IMR-90 (cell line): ENCODE measurements at regions not wholly inside any gene's neighbourhood (a gene's known extent, or its start where the extent isn't known, plus 50 kb on each side); places are given as distances from the start of the nearest gene placed in this dataset.

ENCODE experiments used
- ATAC-seq: fragments of 200-7000 bp; cut with Tn5 transposase; 2 replicates; pipeline ENCODE4 v1.9.1; 2020; ENCODE audit warnings: low read depth, mild to moderate bottlenecking, moderate library complexity
- BruUV-seq: library from RNA; stranded (reverse); fragments of 400-500 nt; replicated peaks from 2 replicates; lab custom pipeline; 2021; lab: Mats Ljungman, UMichigan
- CTCF ChIA-PET: fragments of 300-600 bp; formaldehyde crosslinking; extraction: SDS; loops from one replicate; lab custom pipeline; 2021; ENCODE audit warnings: antibody characterized with exemption; lab: Yijun Ruan, JAX
- POLR2A ChIA-PET: fragments of 300-600 bp; sonication (Branson Sonifier 250); formaldehyde crosslinking; loops from one replicate; lab custom pipeline; 2022; ENCODE audit warnings: antibody characterized with exemption; ENCODE audit not compliant: unreplicated experiment; lab: Charles Lee
- DNase-seq: peaks from one replicate; pipeline ENCODE4 v3.0.0; 2013
- H2AFZ ChIP-seq: replicated peaks from 2 replicates; pipeline ENCODE3; 2013; ENCODE audit warnings: low read length, mild to moderate bottlenecking; ENCODE audit not compliant: poor library complexity
- H2AK5ac ChIP-seq: 2 replicates; pipeline ENCODE4 v1.6.1; 2013; ENCODE audit warnings: low read depth, low read length, inconsistent platforms
- H2AK9ac ChIP-seq: replicated peaks from 2 replicates; pipeline ENCODE3; 2013; ENCODE audit warnings: mild to moderate bottlenecking, low read depth, low read length, moderate library complexity; ENCODE audit not compliant: poor library complexity
- H2BK120ac ChIP-seq: 2 replicates; pipeline ENCODE4 v1.6.1; 2013; ENCODE audit warnings: low read depth, low read length, inconsistent platforms
- H2BK15ac ChIP-seq: 3 replicates; pipeline ENCODE4 v1.6.1; 2013; ENCODE audit warnings: low read depth, low read length, inconsistent platforms
- H2BK20ac ChIP-seq: 2 replicates; pipeline ENCODE4 v1.6.1; 2013; ENCODE audit warnings: low read depth, mild to moderate bottlenecking, inconsistent platforms, low read length, moderate library complexity
- H2BK5ac ChIP-seq: 2 replicates; pipeline ENCODE4 v1.6.1; 2013; ENCODE audit warnings: mild to moderate bottlenecking, low read depth, low read length, inconsistent platforms; ENCODE audit not compliant: poor library complexity, severe bottlenecking
- H3K14ac ChIP-seq: replicated peaks from 2 replicates; pipeline ENCODE4 v1.6.1; 2013; ENCODE audit warnings: low read depth, low read length, inconsistent platforms
- H3K18ac ChIP-seq: 2 replicates; pipeline ENCODE4 v1.6.1; 2013; ENCODE audit warnings: low read depth, low read length, control low read depth
- H3K23ac ChIP-seq: 2 replicates; pipeline ENCODE4 v1.6.1; 2013; ENCODE audit warnings: low read depth, low read length, inconsistent platforms
- H3K27ac ChIP-seq: 2 replicates; pipeline ENCODE4 v1.5.1; 2013; ENCODE audit warnings: mild to moderate bottlenecking, control low read depth, low read length; ENCODE audit not compliant: insufficient read depth
- H3K27me3 ChIP-seq: 2 replicates; pipeline ENCODE4 v1.6.1; 2013; ENCODE audit warnings: low read length; ENCODE audit not compliant: control insufficient read depth, insufficient read depth
- H3K36me3 ChIP-seq: 2 replicates; pipeline ENCODE4 v1.6.1; 2013; ENCODE audit warnings: low read length, mixed read lengths; ENCODE audit not compliant: control insufficient read depth, insufficient read depth
- H3K4ac ChIP-seq: 2 replicates; pipeline ENCODE4 v1.6.1; 2013; ENCODE audit warnings: low read depth, low read length, inconsistent platforms
- H3K4me1 ChIP-seq: 2 replicates; pipeline ENCODE4 v1.6.1; 2013; ENCODE audit warnings: low read length, mixed read lengths; ENCODE audit not compliant: control insufficient read depth, insufficient read depth
- H3K4me2 ChIP-seq: 2 replicates; pipeline ENCODE4 v1.6.1; 2013; ENCODE audit warnings: low read depth, mild to moderate bottlenecking, control low read depth, low read length, moderate library complexity
- H3K4me3 ChIP-seq: 2 replicates; pipeline ENCODE4 v1.5.1; 2013; ENCODE audit warnings: low read depth, mild to moderate bottlenecking, control low read depth, low read length, moderate library complexity; ENCODE audit not compliant: insufficient read depth
- H3K56ac ChIP-seq: 2 replicates; pipeline ENCODE4 v1.6.1; 2013; ENCODE audit warnings: low read length, inconsistent platforms; ENCODE audit not compliant: insufficient read depth; ENCODE audit errors: extremely low read depth
- H3K79me1 ChIP-seq, 2 experiments: 2 replicates each; pipeline ENCODE4 v1.6.1; 2013; ENCODE audit warnings: low read length in 2 of 2, inconsistent platforms in 1 of 2, low read depth in 1 of 2
- H3K9ac ChIP-seq: 2 replicates; pipeline ENCODE4 v1.6.1; 2013; ENCODE audit warnings: low read depth, low read length, control low read depth
- H3K9me1 ChIP-seq: 2 replicates; pipeline ENCODE4 v1.6.1; 2013; ENCODE audit warnings: low read length, inconsistent platforms; ENCODE audit not compliant: insufficient read depth
- H3K9me3 ChIP-seq: 2 replicates; pipeline ENCODE4 v1.6.1; 2013; ENCODE audit warnings: low read length; ENCODE audit not compliant: control insufficient read depth, insufficient read depth
- H4K20me1 ChIP-seq: 2 replicates; pipeline ENCODE4 v1.6.1; 2013; ENCODE audit warnings: low read length, inconsistent platforms; ENCODE audit not compliant: insufficient read depth
- H4K5ac ChIP-seq: 2 replicates; pipeline ENCODE4 v1.6.1; 2013; ENCODE audit warnings: mild to moderate bottlenecking, low read depth, low read length, control low read depth
- H4K8ac ChIP-seq, 2 experiments: 2 replicates each; pipeline ENCODE4 v1.6.1; 2013; ENCODE audit warnings: low read depth in 2 of 2, low read length in 2 of 2, control low read depth in 1 of 2, inconsistent platforms in 1 of 2
- H4K91ac ChIP-seq: 2 replicates; pipeline ENCODE4 v1.6.1; 2013; ENCODE audit warnings: low read depth, low read length, inconsistent platforms; ENCODE audit not compliant: insufficient read depth
- CEBPB ChIP-seq: IDR thresholded peaks from 2 replicates; pipeline ENCODE4 v1.6.1; 2012; ENCODE audit warnings: low read depth, low read length, improper control_type of control experiment
- CTCF ChIP-seq: conservative IDR thresholded peaks from 2 replicates; pipeline ENCODE4 v1.5.1; 2012; ENCODE audit warnings: mild to moderate bottlenecking, low read depth, low read length, improper control_type of control experiment
- NFE2L2 ChIP-seq: fragments of 150-350 bp; IDR thresholded peaks from 2 replicates; pipeline ENCODE4 v1.6.1; 2016; ENCODE audit warnings: low read depth, mild to moderate bottlenecking, low read length
- POLR2A ChIP-seq: IDR thresholded peaks from 2 replicates; pipeline ENCODE4 v1.6.1; 2012; ENCODE audit warnings: mild to moderate bottlenecking, low read depth, low read length
- RCOR1 ChIP-seq: IDR thresholded peaks from 2 replicates; pipeline ENCODE4 v1.6.1; 2012; ENCODE audit warnings: mild to moderate bottlenecking, low read length, improper control_type of control experiment; ENCODE audit not compliant: insufficient replicate concordance
- SMC3 ChIP-seq: fragments of 150-350 bp; IDR thresholded peaks from 2 replicates; pipeline ENCODE4 v1.6.1; 2016; ENCODE audit warnings: low read depth, mild to moderate bottlenecking, antibody characterized with exemption, low read length, moderate library complexity
- USF2 ChIP-seq: fragments of 150-350 bp; IDR thresholded peaks from 2 replicates; pipeline ENCODE4 v1.6.1; 2017; ENCODE audit warnings: mild to moderate bottlenecking, antibody characterized with exemption, low read length, low read depth
- WGBS, 2 experiments: methylation state at CpG; one replicate each; pipeline versions ENCODE4 v1.1.5 to v1.1.7; 2013; ENCODE audit warnings: missing lambda C conversion rate in 2 of 2; ENCODE audit not compliant: insufficient read length in 1 of 2; ENCODE audit errors: extremely low coverage in 2 of 2; 5-methylcytosine and 5-hydroxymethylcytosine counted together
- dilution Hi-C: fragments of 300-500 bp; cut with HindIII; formaldehyde crosslinking; loops from one replicate; pipeline ENCODE4 v1.14.3; 2018; ENCODE audit warnings: low sequenced_read_pairs; ENCODE audit not compliant: unreplicated experiment
- in situ Hi-C: fragments of 300-500 bp; cut with MboI; formaldehyde crosslinking; loops from 3 replicates; pipeline ENCODE4 v1.14.3; 2019; ENCODE audit warnings: low sequenced_read_pairs, inconsistent platforms, mixed read lengths
- intact Hi-C: fragments of 100-400 bp; cut with micrococcal nuclease; formaldehyde crosslinking; loops from 2 replicates; pipeline ENCODE4 v1.10.0; 2022

- H3K36me3 ChIP-seq: no peaks in the 10 kb centered on the region
- in situ Hi-C loops: no loop called here
- POLR2A ChIA-PET: no interaction called here
Observed at GRCh38 chr9:121584421-121584820, 67.0 kb upstream of the DAB2IP start.

More at GRCh38 chr9:121584421-121584820, 67.0 kb upstream of the DAB2IP start:
- 66% methylated on average over 4 of the region's 4 CpGs; no CpG with 5 or more reads in 1 of the 2 experiments for WGBS, 2 experiments
- intact Hi-C loops (no loop called here), dilution Hi-C loops (no loop called here)
- Histone ChIP-seq H2BK20ac (no peak overlapping the region), H2AFZ (no peak overlapping the region), H3K27me3 (peaks cover 4% of the 10 kb centered on the region; the same call in 1 of the 2 replicates), H4K91ac (no peak overlapping the region), H3K4me2 (no peak overlapping the region), H2AK5ac (no peak overlapping the region), H3K9me1 (peaks cover 3% of the 10 kb centered on the region; the same call in 1 of the 2 replicates), H3K4me3 (no peak overlapping the region), H4K8ac (no peak overlapping the region), H2AK9ac (no peak overlapping the region), H3K4me1 (no peaks in the 10 kb centered on the region; the same call in 1 of the 2 replicates), H2BK5ac (no peak overlapping the region), H3K9me3 (no peaks in the 10 kb centered on the region), H3K4ac (no peak overlapping the region), H3K18ac (no peak overlapping the region), H2BK120ac (no peak overlapping the region), H3K14ac (no peak overlapping the region), H4K5ac (no peak overlapping the region), H3K27ac (no peak overlapping the region), H3K23ac (no peak overlapping the region), H3K56ac (no peak overlapping the region), H3K79me1 (no peaks in the 10 kb centered on the region), H2BK15ac (no peak overlapping the region), H3K9ac (no peak overlapping the region), H4K20me1 (no peaks in the 10 kb centered on the region)
- CTCF ChIA-PET: interaction anchor here (0.6 kb wide), 1 partner anchor 29 kb away, joined by 3 read pairs; no protein-coding TSS in a partner anchor
- DNase-seq (peak; percentile 60), ATAC-seq (peak; percentile 86)
- TF ChIP-seq CTCF (no peak), SMC3 (no peak), POLR2A (no peak), CEBPB (peak; percentile 26; the same call in 1 of the 2 replicates), RCOR1 (no peak), USF2 (no peak), NFE2L2 (no peak)
- BruUV-seq: no TSS peak
